Activated CD4-positive, alpha-beta T cell treated with anti-CD3 and anti-CD28 coated beads, Interleukin-2, amount 50 U/mL, for 4 hours (primary cell): ENCODE measurements at regions not wholly inside any gene's neighbourhood (a gene's known extent, or its start where the extent isn't known, plus 50 kb on each side); places are given as distances from the start of the nearest gene placed in this dataset.

Source experiments
- DNase-seq, 2 experiments: peaks; one replicate each; pipeline ENCODE4 v3.0.0-alpha.2; 2020

- no peak for DNase-seq
Observed at GRCh38 chr1:75984781-75985180, 52.6 kb upstream of the ASB17 start.

- DNase-seq: no peak
Observed at GRCh38 chr1:75985827-75986226, 53.6 kb upstream of the ASB17 start.

DNA sequence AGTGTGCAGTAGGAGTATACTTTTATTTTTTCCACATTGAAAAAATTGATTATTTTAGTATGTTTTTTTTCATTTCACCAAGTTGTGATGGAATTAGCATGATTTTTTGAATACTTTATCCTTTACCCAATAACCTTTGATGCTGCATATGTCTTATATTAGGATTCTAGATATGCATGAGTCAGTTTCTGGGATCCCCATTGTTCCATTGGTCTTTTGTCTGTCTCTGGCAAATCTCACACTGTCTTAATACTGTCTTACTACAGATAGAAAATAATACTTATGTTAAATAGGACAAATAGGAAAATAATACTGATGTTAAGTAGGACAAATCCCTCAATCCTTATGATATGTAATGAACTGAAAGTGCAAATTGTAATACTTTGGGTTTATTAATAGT lies 54.3 kb upstream of the ASB17 start:
- DNase-seq: no peak

DNA sequence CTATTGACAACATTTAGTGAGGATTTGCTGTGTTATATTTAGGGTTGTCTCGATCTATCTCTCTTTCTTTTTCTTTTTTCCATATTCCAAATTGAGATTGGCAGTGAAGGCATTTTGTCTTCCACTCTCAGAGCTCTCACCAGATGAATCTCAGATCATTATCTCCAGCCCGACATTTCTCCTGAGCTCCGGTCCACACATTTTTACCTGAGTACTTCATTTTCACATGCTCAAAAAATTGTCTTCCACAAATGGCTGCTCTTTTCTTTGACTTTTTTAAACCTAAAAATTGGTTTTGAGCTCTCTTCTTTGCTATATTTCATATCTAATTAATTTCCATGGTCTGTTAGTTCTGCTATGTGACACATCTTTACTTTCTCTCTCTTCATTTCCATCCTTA lies 56.9 kb upstream of the ASB17 start:
- DNase-seq: no peak

GRCh38 chr1:75990686-75991085 lies 58.5 kb upstream of the ASB17 start:
- no peak for DNase-seq

- DNase-seq: peak; percentile 59 to 64
Observed at GRCh38 chr1:75991497-75992114, 59.4 kb upstream of the ASB17 start.

- DNase-seq: no peak
Observed at GRCh38 chr1:75992312-75992711, 60.1 kb upstream of the ASB17 start.

DNA sequence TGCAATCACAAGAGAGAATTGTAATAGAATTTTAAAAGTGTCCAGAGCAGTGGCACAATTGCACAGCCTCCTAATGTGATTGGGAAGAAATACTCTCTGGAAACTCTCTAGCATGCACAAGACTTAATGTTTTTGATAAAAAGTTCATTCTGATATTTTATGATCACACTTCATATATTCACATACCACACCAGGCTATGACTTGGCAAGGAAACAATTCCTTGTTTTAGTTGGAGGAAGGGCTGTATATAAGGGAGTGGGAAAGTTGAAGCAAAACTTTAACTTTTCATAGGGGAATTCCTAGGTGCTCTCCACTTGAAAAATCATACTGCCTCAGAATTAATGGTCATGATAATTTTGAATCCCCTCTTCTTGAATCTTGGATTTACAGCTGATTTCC lies 61.5 kb upstream of the ASB17 start:
- DNase-seq: no peak

DNA sequence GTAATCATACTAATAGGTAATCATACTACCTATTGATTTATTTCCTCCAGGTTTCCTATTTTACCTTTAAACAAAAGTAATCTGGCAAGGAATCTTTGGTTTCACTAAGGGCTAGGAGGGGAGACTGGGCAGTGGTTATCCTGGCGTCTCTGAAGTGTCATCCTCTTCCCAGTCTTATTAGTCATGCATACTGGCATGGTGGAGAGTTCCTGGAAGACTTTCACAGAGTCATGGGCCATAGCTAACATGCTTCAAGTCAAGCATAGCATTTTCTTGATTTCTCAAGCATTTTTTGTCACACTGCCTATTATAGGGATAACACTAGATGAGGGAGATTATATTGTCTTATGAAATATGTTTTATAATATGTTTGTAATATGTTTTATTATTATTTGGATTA lies 64.0 kb upstream of the ASB17 start:
- no peak for DNase-seq

DNA sequence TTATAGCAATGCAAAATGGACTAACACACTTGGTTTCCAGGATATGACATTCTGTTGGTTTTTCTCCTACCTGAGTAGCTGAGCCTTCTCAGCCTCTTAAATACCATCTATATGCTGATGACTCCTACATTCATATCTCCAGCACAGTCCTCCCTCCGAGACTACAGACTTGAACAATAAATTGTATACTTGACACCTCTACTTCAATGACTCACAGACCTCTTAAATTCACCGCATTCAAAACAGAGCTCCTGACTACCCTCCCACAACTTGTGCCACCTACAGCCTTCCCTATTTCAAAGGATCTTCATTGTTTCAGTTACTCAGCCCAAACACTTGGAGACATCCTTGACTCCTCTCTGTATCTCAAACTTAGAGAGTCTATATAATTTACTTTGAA lies 66.8 kb upstream of the ASB17 start:
- no peak for DNase-seq

- no peak for DNase-seq
Observed at GRCh38 chr1:76003946-76004345, 70.6 kb upstream of the ST6GALNAC3 start.

DNA sequence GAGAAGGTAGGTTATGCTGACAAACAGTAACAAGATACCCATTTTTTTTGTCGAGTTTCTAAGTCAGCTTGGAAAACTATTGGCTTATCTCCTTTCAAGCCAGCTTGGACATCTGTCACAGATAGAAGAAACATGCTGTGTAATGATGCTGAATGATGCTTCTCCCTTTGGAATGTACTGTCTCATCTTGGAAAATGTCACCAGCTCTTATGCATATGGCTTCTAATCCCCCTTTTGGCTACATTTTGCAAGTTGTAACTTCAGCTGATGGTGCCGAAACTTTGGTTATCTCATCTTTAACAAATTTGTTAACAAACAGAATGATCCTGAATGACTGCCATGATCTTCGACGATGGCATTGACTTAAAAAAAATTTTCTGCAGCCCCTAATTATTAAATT lies 68.8 kb upstream of the ST6GALNAC3 start:
- DNase-seq: no peak

- DNase-seq: no peak
Observed at GRCh38 chr1:76006234-76006633, 68.3 kb upstream of the ST6GALNAC3 start.

DNA sequence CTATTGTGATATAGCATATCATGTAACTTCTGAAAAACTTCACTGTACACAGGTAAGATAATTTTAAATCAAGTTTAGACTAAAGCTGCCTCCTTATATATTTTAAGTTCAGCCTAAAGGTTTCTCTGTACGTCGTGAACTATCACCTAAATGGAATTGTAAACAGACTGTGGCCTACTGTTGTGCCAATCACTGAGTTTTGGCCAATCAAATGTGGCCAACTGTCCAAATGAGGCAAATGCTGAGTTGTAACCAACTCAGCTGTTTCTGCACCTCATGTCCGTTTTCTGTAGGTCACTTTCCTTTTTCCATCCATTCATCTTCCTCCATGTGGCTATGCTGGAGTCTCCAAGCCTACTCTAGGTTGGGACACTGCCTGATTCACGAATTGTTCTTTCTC lies 63.7 kb upstream of the ST6GALNAC3 start:
- DNase-seq: no peak

DNA sequence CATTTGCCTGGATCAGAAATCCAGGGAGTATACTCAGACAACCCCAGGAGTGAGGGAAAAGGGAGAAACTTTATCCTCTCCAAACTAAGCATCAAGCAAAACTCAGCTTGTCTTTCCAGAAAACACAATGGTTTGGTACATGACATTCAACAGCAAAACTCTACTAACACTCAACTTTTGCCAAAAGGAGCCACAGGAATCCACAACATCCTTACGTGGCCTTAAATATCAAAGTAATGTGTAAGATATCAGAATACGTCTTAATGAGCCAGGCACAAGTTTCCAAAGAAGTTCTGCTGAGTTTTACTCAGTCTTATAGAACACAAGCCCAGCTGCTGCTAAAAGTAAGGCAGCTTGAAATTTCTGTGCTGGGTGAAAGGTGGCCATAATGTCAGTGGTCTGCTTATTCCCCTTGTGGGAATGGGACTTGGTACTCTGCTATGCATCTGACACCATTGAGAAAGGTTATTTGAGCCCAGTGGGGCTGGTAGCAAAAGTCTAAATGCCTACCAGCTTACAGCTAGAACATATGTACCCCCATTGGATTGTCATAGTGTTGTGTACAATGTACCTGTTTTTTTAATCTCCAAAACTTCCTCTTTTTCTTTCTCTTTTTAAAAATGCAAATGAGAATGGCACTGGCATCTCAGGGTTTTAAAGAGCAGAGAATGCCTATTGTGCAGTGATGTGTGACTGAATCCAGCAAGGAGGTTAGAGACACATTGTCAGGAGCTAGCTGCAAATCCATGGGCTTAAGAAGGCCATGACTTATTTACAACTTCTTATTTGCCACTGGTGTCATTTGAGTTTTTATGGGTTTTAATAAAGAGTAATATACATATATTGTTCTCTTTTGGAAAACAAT lies 62.0 kb upstream of the ST6GALNAC3 start:
- DNase-seq: no peak

DNA sequence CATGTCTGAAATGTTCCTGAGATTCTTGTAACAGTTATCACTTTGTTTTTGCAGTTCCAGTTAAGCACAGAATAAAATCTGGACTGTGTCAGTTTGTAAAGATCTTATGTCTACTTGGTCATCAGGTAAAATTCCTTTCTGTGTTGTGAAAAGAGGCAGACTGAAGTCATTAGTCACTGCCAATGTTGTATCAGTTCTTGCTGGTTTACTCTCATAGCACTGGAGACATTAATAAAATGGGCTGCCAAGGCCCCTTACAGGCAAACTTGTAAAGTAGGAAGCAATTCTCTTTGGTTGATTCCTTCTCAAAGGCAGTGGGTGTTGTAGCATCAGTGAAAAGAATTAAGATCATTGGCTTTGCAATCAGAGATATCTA lies 61.4 kb upstream of the ST6GALNAC3 start:
- DNase-seq: no peak

GRCh38 chr1:76015478-76016103 lies 59.0 kb upstream of the ST6GALNAC3 start:
- no peak for DNase-seq

GRCh38 chr1:76018045-76018444 lies 56.5 kb upstream of the ST6GALNAC3 start:
- no peak for DNase-seq

- DNase-seq: no peak
Observed at GRCh38 chr1:76021846-76022245, 52.7 kb upstream of the ST6GALNAC3 start.

DNA sequence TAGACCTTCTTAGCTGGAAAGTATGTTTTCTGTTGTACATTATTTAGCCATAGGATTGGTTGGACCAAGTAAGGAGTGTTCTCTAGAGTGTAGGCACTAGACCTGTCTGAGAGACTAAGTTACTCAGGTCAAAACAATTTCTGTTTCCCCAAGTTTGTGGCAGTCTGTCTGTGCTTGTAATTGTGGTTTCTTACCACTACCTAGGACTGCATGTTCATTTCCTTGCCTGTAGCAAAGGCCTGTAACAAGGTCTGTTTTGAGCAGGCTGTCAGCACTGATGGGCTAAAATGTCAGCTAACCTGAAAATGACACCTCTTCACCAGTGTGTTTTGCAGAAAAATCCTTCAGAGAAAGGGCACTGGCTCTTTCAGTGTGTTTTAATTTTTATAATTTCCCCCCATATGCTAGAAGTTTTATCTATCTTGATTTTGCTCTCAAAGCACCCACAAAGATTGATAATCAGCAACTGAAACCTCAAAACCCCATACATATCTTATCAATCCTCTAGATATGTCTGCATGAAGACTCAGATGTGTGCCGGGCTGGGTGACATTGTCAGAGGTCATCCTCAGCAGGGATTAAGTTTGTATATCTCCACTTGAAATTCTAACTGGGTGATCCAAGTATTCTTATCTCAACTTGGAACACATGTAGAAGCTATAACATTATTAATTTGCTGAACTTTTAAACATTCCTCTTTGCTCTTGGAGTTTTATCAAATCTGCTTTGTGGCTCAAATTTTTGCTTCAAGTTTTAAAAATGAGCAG lies 50.7 kb upstream of the ST6GALNAC3 start:
- DNase-seq: no peak
